ENCODE measurements at regions not wholly inside any gene's neighbourhood (a gene's known extent, or its start where the extent isn't known, plus 50 kb on each side); places are given as distances from the start of the nearest gene placed in this dataset.

DNA sequence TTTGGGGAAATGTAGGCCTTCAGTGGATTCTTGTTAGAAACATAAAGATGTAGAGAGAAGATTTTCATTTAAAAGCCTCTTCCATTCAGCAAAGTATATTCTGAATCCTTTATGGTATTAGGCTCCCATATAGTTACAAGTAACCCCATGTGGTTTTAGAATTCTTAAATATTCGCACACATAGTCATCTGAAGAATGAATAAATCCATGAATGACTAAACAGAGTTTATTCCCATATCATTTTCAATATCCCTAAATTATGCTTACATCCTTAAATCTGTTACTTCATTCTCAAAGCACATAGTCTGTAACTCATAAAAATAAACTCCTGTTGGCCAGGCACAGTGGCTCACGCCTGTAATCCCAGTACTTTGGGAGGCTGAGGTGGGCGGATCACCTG is 962.1 kb downstream of the KCNJ18 start:
- TF ChIP-seq FOSB (CRISPR knock-in tag; IDR thresholded peaks at IDR 0.05) (no peak), CBX8 (IDR thresholded peaks at IDR 0.05) (no peak)
- TF ChIP-seq, protein P1, sequence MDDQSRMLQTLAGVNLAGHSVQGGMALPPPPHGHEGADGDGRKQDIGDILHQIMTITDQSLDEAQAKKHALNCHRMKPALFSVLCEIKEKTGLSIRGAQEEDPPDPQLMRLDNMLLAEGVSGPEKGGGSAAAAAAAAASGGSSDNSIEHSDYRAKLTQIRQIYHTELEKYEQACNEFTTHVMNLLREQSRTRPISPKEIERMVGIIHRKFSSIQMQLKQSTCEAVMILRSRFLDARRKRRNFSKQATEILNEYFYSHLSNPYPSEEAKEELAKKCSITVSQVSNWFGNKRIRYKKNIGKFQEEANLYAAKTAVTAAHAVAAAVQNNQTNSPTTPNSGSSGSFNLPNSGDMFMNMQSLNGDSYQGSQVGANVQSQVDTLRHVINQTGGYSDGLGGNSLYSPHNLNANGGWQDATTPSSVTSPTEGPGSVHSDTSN (IDR thresholded peaks at IDR 0.05) = no peak
- ChIA-PET POLR2A (no interaction called here), CTCF (no interaction called here)
- 2% methylated on average over 3 of the region's 3 CpGs for WGBS (ENCODE audit: missing lambda C conversion rate)
- Histone ChIP-seq H3K4me3 (no peak overlapping the region), H3K4me1 (no peaks in the 10 kb centered on the region), H3K9me3 (no peaks in the 10 kb centered on the region), H3K4me2 (no peak overlapping the region), H3K27ac (no peak overlapping the region)
- DNase-seq (ENCODE audit: low read depth in 1 of 2, low spot score in 1 of 2) = no peak
- no peak for FAIRE-seq
- ATAC-seq = no peak

DNA sequence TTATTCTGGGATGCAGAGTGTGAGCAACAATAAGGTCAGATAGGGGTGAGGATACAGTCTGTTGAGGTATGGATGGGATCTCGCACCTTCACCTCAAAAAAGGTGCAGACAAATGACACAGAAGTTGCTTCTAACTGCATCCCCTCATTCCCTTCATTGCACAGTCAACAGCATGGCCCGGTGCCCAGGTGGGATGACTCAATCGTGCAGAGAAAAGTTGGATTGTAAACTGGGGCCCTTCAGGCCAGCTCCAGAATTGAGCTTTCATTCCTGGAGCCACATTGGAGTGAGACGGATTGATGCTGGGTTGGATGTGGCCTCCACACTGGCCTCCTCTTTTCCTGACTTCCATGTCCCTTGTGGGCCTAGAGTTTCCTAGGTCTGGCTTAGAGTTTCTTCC is 977.4 kb downstream of the KCNJ18 start:
- FAIRE-seq (no peak), DNase-seq (ENCODE audit: low read depth in 1 of 2, low spot score in 1 of 2) (no peak), ATAC-seq (no peak)
- WGBS (ENCODE audit: missing lambda C conversion rate) = 28% methylated on average over 4 of the region's 4 CpGs
- H3K27ac ChIP-seq = no peak overlapping the region
- TF ChIP-seq, protein P1 (IDR thresholded peaks at IDR 0.05) = no peak
- no peak for TF ChIP-seq POLR2AphosphoS2 (conservative IDR thresholded peaks at IDR 0.05; ENCODE audit: low read length)
- no peak for TF ChIP-seq CBX8 (IDR thresholded peaks at IDR 0.05)
- no peak for TF ChIP-seq FOSB (CRISPR knock-in tag; IDR thresholded peaks at IDR 0.05)
- TF ChIP-seq KDM5A (IDR thresholded peaks at IDR 0.05) = no peak
- no peak for TF ChIP-seq ESRRA (IDR thresholded peaks at IDR 0.05; ENCODE audit: borderline replicate concordance, low read length)
- TF ChIP-seq GATA3 (IDR thresholded peaks at IDR 0.05; ENCODE audit: borderline replicate concordance) = no peak
- TF ChIP-seq, protein P2, sequence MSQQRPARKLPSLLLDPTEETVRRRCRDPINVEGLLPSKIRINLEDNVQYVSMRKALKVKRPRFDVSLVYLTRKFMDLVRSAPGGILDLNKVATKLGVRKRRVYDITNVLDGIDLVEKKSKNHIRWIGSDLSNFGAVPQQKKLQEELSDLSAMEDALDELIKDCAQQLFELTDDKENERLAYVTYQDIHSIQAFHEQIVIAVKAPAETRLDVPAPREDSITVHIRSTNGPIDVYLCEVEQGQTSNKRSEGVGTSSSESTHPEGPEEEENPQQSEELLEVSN (IDR thresholded peaks at IDR 0.05; ENCODE audit: borderline replicate concordance, low read depth) = no peak
- no peak for TF ChIP-seq CBX2 (IDR thresholded peaks at IDR 0.05; ENCODE audit: borderline replicate concordance, low read depth)
- TF ChIP-seq CEBPB (IDR thresholded peaks at IDR 0.05) = no peak
- TF ChIP-seq TP53 (CRISPR knock-in tag; IDR thresholded peaks at IDR 0.05) = no peak
- no peak for TF ChIP-seq PHF8 (IDR thresholded peaks at IDR 0.05; ENCODE audit: borderline replicate concordance, low read depth)
- TF ChIP-seq, protein P3, sequence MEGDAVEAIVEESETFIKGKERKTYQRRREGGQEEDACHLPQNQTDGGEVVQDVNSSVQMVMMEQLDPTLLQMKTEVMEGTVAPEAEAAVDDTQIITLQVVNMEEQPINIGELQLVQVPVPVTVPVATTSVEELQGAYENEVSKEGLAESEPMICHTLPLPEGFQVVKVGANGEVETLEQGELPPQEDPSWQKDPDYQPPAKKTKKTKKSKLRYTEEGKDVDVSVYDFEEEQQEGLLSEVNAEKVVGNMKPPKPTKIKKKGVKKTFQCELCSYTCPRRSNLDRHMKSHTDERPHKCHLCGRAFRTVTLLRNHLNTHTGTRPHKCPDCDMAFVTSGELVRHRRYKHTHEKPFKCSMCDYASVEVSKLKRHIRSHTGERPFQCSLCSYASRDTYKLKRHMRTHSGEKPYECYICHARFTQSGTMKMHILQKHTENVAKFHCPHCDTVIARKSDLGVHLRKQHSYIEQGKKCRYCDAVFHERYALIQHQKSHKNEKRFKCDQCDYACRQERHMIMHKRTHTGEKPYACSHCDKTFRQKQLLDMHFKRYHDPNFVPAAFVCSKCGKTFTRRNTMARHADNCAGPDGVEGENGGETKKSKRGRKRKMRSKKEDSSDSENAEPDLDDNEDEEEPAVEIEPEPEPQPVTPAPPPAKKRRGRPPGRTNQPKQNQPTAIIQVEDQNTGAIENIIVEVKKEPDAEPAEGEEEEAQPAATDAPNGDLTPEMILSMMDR (IDR thresholded peaks at IDR 0.05) = no peak
- TF ChIP-seq ZC3H11A (IDR thresholded peaks at IDR 0.05) = no peak
- TF ChIP-seq CHD4 (IDR thresholded peaks at IDR 0.05; ENCODE audit: borderline replicate concordance) = no peak
- no peak for TF ChIP-seq NFE2L2 (conservative IDR thresholded peaks at IDR 0.05; ENCODE audit: low read length)
- TF ChIP-seq MYC (IDR thresholded peaks at IDR 0.05; ENCODE audit: borderline replicate concordance, low read length) = no peak
- POLR2A ChIA-PET = no interaction called here
- no peak overlapping the region for H3K4me2 ChIP-seq
- no peaks in the 10 kb centered on the region for H3K9me3 ChIP-seq
- CTCF ChIA-PET = no interaction called here
- H3K4me1 ChIP-seq = no peaks in the 10 kb centered on the region
- H3K4me3 ChIP-seq = no peak overlapping the region

DNA sequence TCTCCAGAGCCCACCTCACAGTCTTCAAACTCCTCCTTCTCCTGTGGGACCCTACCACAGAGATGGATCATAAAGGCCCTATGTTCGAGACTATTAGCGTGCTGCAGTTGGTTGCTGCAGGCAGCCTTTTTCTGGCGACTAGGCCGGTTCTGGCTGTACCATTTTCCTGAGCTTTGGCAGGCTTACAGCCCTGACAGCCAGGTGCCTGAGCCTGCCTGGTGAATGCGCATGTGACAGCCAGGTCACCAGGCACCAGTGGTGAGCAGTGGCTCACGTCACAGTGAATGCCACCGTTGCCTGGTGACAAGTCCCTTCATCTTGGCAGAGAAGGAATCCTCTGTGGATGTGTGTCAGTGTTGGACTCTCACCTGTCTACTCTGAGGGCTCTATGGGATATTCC is 978.8 kb downstream of the KCNJ18 start:
- H3K4me3 ChIP-seq = no peak overlapping the region
- H3K4me1 ChIP-seq = no peaks in the 10 kb centered on the region
- H3K4me2 ChIP-seq = no peak overlapping the region
- FAIRE-seq (no peak), DNase-seq (ENCODE audit: low read depth in 1 of 2, low spot score in 1 of 2) (no peak), ATAC-seq (no peak)
- CTCF ChIA-PET = no interaction called here
- H3K9me3 ChIP-seq = 0 out of 3 replicates have a peak, but pooled peaks cover 4% of the 10 kb centered on the region
- POLR2A ChIA-PET = no interaction called here
- 37% methylated on average over 7 of the region's 7 CpGs for WGBS (ENCODE audit: missing lambda C conversion rate)
- no peak overlapping the region for H3K27ac ChIP-seq
- TF ChIP-seq, protein P4, sequence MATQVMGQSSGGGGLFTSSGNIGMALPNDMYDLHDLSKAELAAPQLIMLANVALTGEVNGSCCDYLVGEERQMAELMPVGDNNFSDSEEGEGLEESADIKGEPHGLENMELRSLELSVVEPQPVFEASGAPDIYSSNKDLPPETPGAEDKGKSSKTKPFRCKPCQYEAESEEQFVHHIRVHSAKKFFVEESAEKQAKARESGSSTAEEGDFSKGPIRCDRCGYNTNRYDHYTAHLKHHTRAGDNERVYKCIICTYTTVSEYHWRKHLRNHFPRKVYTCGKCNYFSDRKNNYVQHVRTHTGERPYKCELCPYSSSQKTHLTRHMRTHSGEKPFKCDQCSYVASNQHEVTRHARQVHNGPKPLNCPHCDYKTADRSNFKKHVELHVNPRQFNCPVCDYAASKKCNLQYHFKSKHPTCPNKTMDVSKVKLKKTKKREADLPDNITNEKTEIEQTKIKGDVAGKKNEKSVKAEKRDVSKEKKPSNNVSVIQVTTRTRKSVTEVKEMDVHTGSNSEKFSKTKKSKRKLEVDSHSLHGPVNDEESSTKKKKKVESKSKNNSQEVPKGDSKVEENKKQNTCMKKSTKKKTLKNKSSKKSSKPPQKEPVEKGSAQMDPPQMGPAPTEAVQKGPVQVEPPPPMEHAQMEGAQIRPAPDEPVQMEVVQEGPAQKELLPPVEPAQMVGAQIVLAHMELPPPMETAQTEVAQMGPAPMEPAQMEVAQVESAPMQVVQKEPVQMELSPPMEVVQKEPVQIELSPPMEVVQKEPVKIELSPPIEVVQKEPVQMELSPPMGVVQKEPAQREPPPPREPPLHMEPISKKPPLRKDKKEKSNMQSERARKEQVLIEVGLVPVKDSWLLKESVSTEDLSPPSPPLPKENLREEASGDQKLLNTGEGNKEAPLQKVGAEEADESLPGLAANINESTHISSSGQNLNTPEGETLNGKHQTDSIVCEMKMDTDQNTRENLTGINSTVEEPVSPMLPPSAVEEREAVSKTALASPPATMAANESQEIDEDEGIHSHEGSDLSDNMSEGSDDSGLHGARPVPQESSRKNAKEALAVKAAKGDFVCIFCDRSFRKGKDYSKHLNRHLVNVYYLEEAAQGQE (IDR thresholded peaks at IDR 0.05) = no peak
- no peak for TF ChIP-seq ZC3H11A (IDR thresholded peaks at IDR 0.05)
- TF ChIP-seq FOXS1 (CRISPR knock-in tag; IDR thresholded peaks at IDR 0.05) = no peak
- TF ChIP-seq HOXB5 (CRISPR knock-in tag; IDR thresholded peaks at IDR 0.05) = no peak
- no peak for TF ChIP-seq SMC3 (IDR thresholded peaks at IDR 0.05)
- TF ChIP-seq, protein P5, sequence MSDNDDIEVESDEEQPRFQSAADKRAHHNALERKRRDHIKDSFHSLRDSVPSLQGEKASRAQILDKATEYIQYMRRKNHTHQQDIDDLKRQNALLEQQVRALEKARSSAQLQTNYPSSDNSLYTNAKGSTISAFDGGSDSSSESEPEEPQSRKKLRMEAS (IDR thresholded peaks at IDR 0.05) = no peak
- TF ChIP-seq, protein P6, sequence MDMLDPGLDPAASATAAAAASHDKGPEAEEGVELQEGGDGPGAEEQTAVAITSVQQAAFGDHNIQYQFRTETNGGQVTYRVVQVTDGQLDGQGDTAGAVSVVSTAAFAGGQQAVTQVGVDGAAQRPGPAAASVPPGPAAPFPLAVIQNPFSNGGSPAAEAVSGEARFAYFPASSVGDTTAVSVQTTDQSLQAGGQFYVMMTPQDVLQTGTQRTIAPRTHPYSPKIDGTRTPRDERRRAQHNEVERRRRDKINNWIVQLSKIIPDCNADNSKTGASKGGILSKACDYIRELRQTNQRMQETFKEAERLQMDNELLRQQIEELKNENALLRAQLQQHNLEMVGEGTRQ (IDR thresholded peaks at IDR 0.05) = no peak
- TF ChIP-seq CEBPB (IDR thresholded peaks at IDR 0.05) = no peak
- TF ChIP-seq NFE2L2 (conservative IDR thresholded peaks at IDR 0.05; ENCODE audit: low read length) = no peak
- TF ChIP-seq BHLHE40 (IDR thresholded peaks at IDR 0.05; ENCODE audit: low read depth, low read length) = no peak
- TF ChIP-seq PHF8 (IDR thresholded peaks at IDR 0.05; ENCODE audit: borderline replicate concordance, low read depth) = no peak
- TF ChIP-seq ESRRA (IDR thresholded peaks at IDR 0.05; ENCODE audit: borderline replicate concordance, low read length) = no peak
- no peak for TF ChIP-seq TFCP2L1 (CRISPR knock-in tag; IDR thresholded peaks at IDR 0.05)
- no peak for TF ChIP-seq ZNF302 (CRISPR knock-in tag; IDR thresholded peaks at IDR 0.05)
